ENCODE measurements at regions not wholly inside any gene's neighbourhood (a gene's known extent, or its start where the extent isn't known, plus 50 kb on each side); places are given as distances from the start of the nearest gene placed in this dataset.

DNA sequence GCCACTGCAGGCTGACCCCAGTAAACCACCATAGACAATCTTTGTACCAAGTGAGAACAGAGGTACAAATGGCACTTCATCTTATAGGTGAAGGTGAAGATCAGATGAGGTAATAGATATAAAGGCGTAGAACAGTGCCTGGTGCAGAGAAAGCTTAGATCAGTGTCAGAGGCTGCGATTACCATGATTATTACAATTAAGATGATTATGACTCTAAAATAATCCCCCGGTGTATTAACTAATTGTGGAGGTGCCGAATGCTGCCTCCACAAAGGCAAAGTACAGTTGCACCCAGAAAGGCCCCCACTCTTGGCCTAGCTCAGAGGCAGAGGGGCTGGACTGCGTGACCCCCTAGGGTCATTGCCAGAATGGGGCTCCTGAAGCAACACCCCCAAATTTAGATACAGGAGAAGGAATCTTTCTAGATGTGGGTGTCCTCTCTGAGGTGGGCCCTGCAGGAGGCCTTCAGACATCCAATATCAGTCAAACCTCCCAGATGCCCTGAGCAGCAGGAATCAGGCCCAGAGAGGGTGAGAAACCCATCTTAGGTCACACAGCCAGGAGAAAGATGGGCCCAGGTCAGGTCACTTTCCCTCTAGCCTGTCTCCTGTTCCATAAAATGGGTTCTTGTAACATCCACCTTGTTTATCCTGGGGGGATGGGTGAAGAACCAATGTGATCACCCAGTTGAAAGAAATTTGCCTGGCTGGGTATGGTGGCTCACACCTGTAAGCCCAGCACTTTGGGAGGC, 139.8 kb downstream of the PHETA1 start:
- peaks cover 1 to 3% of the 10 kb centered on the region in 2 experiments; a peak in 3 of 4 replicates for H3K27me3 ChIP-seq (replicated peaks in 1 of 2; ENCODE audit: control insufficient read depth in 2 of 2, insufficient read depth in 2 of 2, low read length in 1 of 2)
- in situ Hi-C loops (cut with MboI) = no loop called here
- no peaks in the 10 kb centered on the region for H3K79me2 ChIP-seq (ENCODE audit: control insufficient read depth, insufficient read depth, low read length)
- POLR2A ChIA-PET = no interaction called here
- intact Hi-C loops (cut with micrococcal nuclease; ENCODE audit: unreplicated experiment) = no loop called here
- no peaks in the 10 kb centered on the region for H4K20me1 ChIP-seq (ENCODE audit: control insufficient read depth, insufficient read depth)
- no peak overlapping the region for H3K27ac ChIP-seq (ENCODE audit: control insufficient read depth, insufficient read depth)
- H3K4me1 ChIP-seq (ENCODE audit: control insufficient read depth, insufficient read depth, low read length) = no peaks in the 10 kb centered on the region
- RAD21 ChIA-PET (ENCODE audit: unreplicated experiment) = interaction anchor here (0.6 kb wide), 1 partner anchor 77 kb away, joined by 3 read pairs; no protein-coding TSS in a partner anchor
- FAIRE-seq (no peak), DNase-seq (ENCODE audit: low read depth, low spot score) (no peak), ATAC-seq (no peak)
- no peak overlapping the region for H3K4me3 ChIP-seq
- H3K4me2 ChIP-seq (ENCODE audit: control insufficient read depth, insufficient read depth) = no peak overlapping the region
- no peak overlapping the region for H2AFZ ChIP-seq (ENCODE audit: control insufficient read depth, low read depth, low read length)
- 53% methylated on average over 5 of the region's 5 CpGs for WGBS (ENCODE audit: insufficient coverage, insufficient replicate concordance, low lambda C conversion rate, missing lambda C conversion rate)
- no peaks in the 10 kb centered on the region for H3K9me3 ChIP-seq (replicated peaks; ENCODE audit: control insufficient read depth, insufficient read depth, low read length)
- TF ChIP-seq, protein P1, sequence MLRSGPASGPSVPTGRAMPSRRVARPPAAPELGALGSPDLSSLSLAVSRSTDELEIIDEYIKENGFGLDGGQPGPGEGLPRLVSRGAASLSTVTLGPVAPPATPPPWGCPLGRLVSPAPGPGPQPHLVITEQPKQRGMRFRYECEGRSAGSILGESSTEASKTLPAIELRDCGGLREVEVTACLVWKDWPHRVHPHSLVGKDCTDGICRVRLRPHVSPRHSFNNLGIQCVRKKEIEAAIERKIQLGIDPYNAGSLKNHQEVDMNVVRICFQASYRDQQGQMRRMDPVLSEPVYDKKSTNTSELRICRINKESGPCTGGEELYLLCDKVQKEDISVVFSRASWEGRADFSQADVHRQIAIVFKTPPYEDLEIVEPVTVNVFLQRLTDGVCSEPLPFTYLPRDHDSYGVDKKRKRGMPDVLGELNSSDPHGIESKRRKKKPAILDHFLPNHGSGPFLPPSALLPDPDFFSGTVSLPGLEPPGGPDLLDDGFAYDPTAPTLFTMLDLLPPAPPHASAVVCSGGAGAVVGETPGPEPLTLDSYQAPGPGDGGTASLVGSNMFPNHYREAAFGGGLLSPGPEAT (IDR thresholded peaks at IDR 0.05; ENCODE audit: low read depth) = no peak
- no peak for TF ChIP-seq RCOR1 (conservative IDR thresholded peaks at IDR 0.05; ENCODE audit: low read depth, low read length)
- no peak for TF ChIP-seq SUZ12 (IDR thresholded peaks at IDR 0.05; ENCODE audit: unreplicated experiment)
- no peak overlapping the region for H3K9ac ChIP-seq (ENCODE audit: control insufficient read depth, insufficient read depth, low read length)
- CTCF ChIA-PET = no interaction called here
- SMC1A ChIA-PET (ENCODE audit: uncharacterized antibody, unreplicated experiment) = no interaction called here
- BruUV-seq (replicated peaks) = no TSS peak
- no peaks in the 10 kb centered on the region for H3K36me3 ChIP-seq (ENCODE audit: control insufficient read depth in 2 of 2, insufficient read depth in 2 of 2, low read length in 1 of 2)
